Keratinocyte (primary cell): ENCODE measurements at regions not wholly inside any gene's neighbourhood (a gene's known extent, or its start where the extent isn't known, plus 50 kb on each side); places are given as distances from the start of the nearest gene placed in this dataset.

Experiments used
- DNase-seq: peaks from one replicate; pipeline ENCODE4 v3.0.0-alpha.2; 2011; ENCODE audit warnings: low read depth, missing footprints, low spot score
- FAIRE-seq: peaks from 2 replicates; lab custom pipeline; 2011; peaks lifted over from hg19 to GRCh38; lab: Jason Lieb, UNC
- H2AFZ ChIP-seq: 2 replicates; pipeline ENCODE4 v1.6.0; 2012; ENCODE audit warnings: low read length, control low read depth, inconsistent platforms; ENCODE audit not compliant: control insufficient read depth
- H3K27ac ChIP-seq: 2 replicates; pipeline ENCODE4 v1.5.1; 2011; ENCODE audit warnings: low read length; ENCODE audit not compliant: control insufficient read depth, insufficient read depth
- H3K27me3 ChIP-seq: 3 replicates; pipeline ENCODE4 v1.6.0; 2011; ENCODE audit warnings: low read length; ENCODE audit not compliant: control insufficient read depth, insufficient read depth; ENCODE audit errors: extremely low read depth
- H3K36me3 ChIP-seq, 2 experiments: 2 replicates in 1 of 2; 3 replicates in 1 of 2; pipeline ENCODE4 v1.5.1; 2011; ENCODE audit warnings: low read length in 2 of 2, mild to moderate bottlenecking in 1 of 2; ENCODE audit not compliant: control insufficient read depth in 2 of 2, insufficient read depth in 2 of 2; ENCODE audit errors: extremely low read depth in 1 of 2
- H3K4me1 ChIP-seq: 3 replicates; pipeline ENCODE4 v1.5.1; 2011; ENCODE audit warnings: low read length; ENCODE audit not compliant: control insufficient read depth, insufficient read depth; ENCODE audit errors: extremely low read depth
- H3K4me2 ChIP-seq: 3 replicates; pipeline ENCODE4 v1.6.0; 2011; ENCODE audit warnings: low read depth, low read length; ENCODE audit not compliant: control insufficient read depth, insufficient read depth; ENCODE audit errors: extremely low read depth
- H3K4me3 ChIP-seq, 3 experiments: fragments of 200-600 bp in 1 of 3; sonication (generic) in 1 of 3; 2 replicates in 2 of 3; 3 replicates in 1 of 3; pipeline ENCODE4 v1.5.1; 2011 to 2016; ENCODE audit warnings: low read length in 3 of 3, mild to moderate bottlenecking in 3 of 3, control low read depth in 2 of 3, inconsistent platforms in 1 of 3, low read depth in 1 of 3, mixed read lengths in 1 of 3, mixed run types in 1 of 3, moderate library complexity in 1 of 3; ENCODE audit not compliant: control insufficient read depth in 2 of 3, insufficient read depth in 2 of 3; ENCODE audit errors: extremely low read depth in 1 of 3
- H3K79me2 ChIP-seq: 2 replicates; pipeline ENCODE4 v1.6.0; 2012; ENCODE audit warnings: low read length; ENCODE audit not compliant: control insufficient read depth, insufficient read depth
- H3K9ac ChIP-seq: 3 replicates; pipeline ENCODE4 v1.6.0; 2011; ENCODE audit warnings: low read length; ENCODE audit not compliant: control insufficient read depth, insufficient read depth; ENCODE audit errors: extremely low read depth
- H3K9me1 ChIP-seq: 3 replicates; pipeline ENCODE4 v1.6.0; 2011; ENCODE audit warnings: low read length; ENCODE audit not compliant: control insufficient read depth, insufficient read depth; ENCODE audit errors: extremely low read depth
- H3K9me3 ChIP-seq: 2 replicates; pipeline ENCODE4 v1.5.1; 2012; ENCODE audit warnings: low read depth, low read length; ENCODE audit not compliant: control insufficient read depth
- H4K20me1 ChIP-seq: 3 replicates; pipeline ENCODE4 v1.6.0; 2011; ENCODE audit warnings: low read length; ENCODE audit not compliant: control insufficient read depth, insufficient read depth; ENCODE audit errors: extremely low read depth
- CTCF ChIP-seq, 3 experiments: IDR thresholded peaks in 1 of 3; conservative IDR thresholded peaks in 1 of 3; optimal IDR thresholded peaks in 1 of 3; 2 replicates in 2 of 3; 3 replicates in 1 of 3; pipeline versions ENCODE3 to v1.5.1; 2011; ENCODE audit warnings: low read length in 3 of 3, mild to moderate bottlenecking in 3 of 3, moderate library complexity in 2 of 3, control low read depth in 1 of 3, inconsistent platforms in 1 of 3; ENCODE audit not compliant: insufficient read depth in 2 of 3; ENCODE audit errors: extremely low read depth in 1 of 3
- EZH2 ChIP-seq: IDR thresholded peaks from one replicate; pipeline ENCODE4 v1.6.1; 2012; ENCODE audit warnings: inconsistent platforms, mild to moderate bottlenecking, low read length, moderate library complexity
- dilution Hi-C: fragments of 300-500 bp; cut with MboI; formaldehyde crosslinking; loops from one replicate; pipeline ENCODE4 v1.7.0; 2020; ENCODE audit warnings: low sequenced_read_pairs; ENCODE audit not compliant: extremely low pct_ligation_motif_present

DNA sequence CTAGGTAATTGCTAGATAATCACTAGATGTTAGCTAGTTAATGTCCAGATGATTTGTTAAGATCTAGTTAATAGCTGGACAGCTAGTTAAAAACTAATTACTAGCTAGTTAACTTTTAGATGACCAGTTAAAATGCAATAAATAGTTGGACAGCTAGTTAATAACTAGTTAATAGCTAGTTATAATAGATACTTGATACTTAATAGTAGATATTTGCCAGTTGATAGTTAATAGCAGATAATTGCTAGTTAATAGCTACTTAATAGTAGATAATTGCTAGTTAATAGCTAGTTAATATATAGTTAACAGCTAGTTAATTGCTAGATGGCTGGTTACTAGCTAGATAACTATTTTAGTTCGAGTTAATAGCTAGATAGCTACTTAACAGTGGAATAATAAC, 631.4 kb upstream of the CT83 start:
- Histone ChIP-seq H3K27me3 (no peaks in the 10 kb centered on the region), H3K4me2 (no peak overlapping the region), H2AFZ (no peak overlapping the region), H3K4me1 (no peaks in the 10 kb centered on the region), H4K20me1 (no peaks in the 10 kb centered on the region), H3K4me3 (no peak overlapping the region), H3K9ac (no peak overlapping the region), H3K9me1 (no peaks in the 10 kb centered on the region), H3K27ac (no peak overlapping the region), H3K36me3 (no peaks in the 10 kb centered on the region), H3K79me2 (no peaks in the 10 kb centered on the region), H3K9me3 (peaks cover 2% of the 10 kb centered on the region)
- FAIRE-seq (no peak), DNase-seq (no peak)
- dilution Hi-C loops = no loop called here
- no peak for TF ChIP-seq EZH2

DNA sequence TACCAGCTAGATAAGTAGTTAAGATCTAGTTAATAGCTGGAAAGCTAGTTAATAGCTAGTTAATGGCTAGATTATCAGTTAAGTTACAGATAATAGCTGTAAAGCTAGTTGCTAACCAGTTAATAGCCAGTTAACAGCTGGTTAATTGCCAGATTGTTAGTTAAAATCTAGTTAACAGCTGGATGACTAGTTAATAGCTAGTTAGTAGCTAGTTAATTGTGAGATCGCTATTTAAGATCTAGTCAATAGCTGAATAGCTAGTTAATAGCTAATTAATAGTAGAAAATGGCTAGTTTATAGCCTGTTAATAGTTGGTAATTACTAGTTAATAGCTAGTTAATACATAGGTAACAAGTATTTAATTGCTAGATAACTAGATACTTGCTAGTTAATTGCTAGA, 630.5 kb upstream of the CT83 start:
- DNase-seq (no peak), FAIRE-seq (no peak)
- Histone ChIP-seq H3K79me2 (no peaks in the 10 kb centered on the region), H3K9ac (no peak overlapping the region), H3K9me1 (no peaks in the 10 kb centered on the region), H3K36me3 (no peaks in the 10 kb centered on the region), H3K9me3 (peaks cover 2% of the 10 kb centered on the region), H3K27ac (no peak overlapping the region), H4K20me1 (no peaks in the 10 kb centered on the region), H3K4me2 (no peak overlapping the region), H3K4me1 (no peaks in the 10 kb centered on the region), H2AFZ (no peak overlapping the region), H3K27me3 (no peaks in the 10 kb centered on the region), H3K4me3 (no peak overlapping the region)
- dilution Hi-C loops = no loop called here
- TF ChIP-seq EZH2 = no peak

DNA sequence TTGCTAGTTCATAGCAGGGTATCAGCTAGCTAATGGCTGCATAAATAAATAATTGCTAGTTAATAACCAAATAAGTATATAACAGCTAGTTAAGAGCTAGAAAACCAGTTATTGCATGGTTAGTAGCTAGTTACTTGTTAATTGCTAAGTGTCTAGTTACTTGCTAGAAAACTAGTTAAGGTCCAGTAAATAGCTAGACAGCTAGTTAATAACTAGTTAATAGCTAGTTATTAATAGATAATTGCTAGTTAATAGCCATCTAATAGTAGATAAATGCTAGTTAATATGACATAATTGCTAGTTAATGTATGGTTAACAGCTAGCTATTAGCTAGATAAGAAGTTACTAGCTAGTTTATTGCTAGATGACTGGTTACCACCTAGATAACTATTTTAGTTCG, 629.9 kb upstream of the CT83 start:
- H3K9ac ChIP-seq = no peak overlapping the region
- no peaks in the 10 kb centered on the region for H3K9me1 ChIP-seq
- H3K36me3 ChIP-seq = no peaks in the 10 kb centered on the region
- no peak for TF ChIP-seq CTCF (optimal IDR thresholded peaks at IDR 0.05 in 1 of 3, IDR thresholded peaks at IDR 0.05 in 1 of 3, conservative IDR thresholded peaks at IDR 0.05 in 1 of 3; ENCODE audit: extremely low read depth in 1 of 3, insufficient read depth in 2 of 3, low read length in 3 of 3)
- TF ChIP-seq EZH2 = no peak
- no peak overlapping the region for H3K27ac ChIP-seq
- H3K79me2 ChIP-seq = no peaks in the 10 kb centered on the region
- DNase-seq (no peak), FAIRE-seq (no peak)
- no peaks in the 10 kb centered on the region for H4K20me1 ChIP-seq
- no peaks in the 10 kb centered on the region for H3K27me3 ChIP-seq
- no peak overlapping the region for H2AFZ ChIP-seq
- H3K4me1 ChIP-seq = no peaks in the 10 kb centered on the region
- no peak overlapping the region for H3K4me3 ChIP-seq
- no peak overlapping the region for H3K4me2 ChIP-seq
- peaks cover 2% of the 10 kb centered on the region for H3K9me3 ChIP-seq
- dilution Hi-C loops = no loop called here
